H1 (cell line): ENCODE measurements at regions not wholly inside any gene's neighbourhood (a gene's known extent, or its start where the extent isn't known, plus 50 kb on each side); places are given as distances from the start of the nearest gene placed in this dataset.

Source experiments
- CTCF ChIA-PET: fragments of 300-600 bp; sonication (Branson Sonifier 250); formaldehyde crosslinking; loops from one replicate; lab custom pipeline; 2021; ENCODE audit not compliant: partially characterized antibody; lab: Charles Lee
- POLR2A ChIA-PET: fragments of 300-600 bp; sonication (Branson Sonifier 250); formaldehyde crosslinking; loops from one replicate; lab custom pipeline; 2021; ENCODE audit warnings: inconsistent platforms; ENCODE audit not compliant: partially characterized antibody; lab: Charles Lee
- DNase-seq, 2 experiments: peaks; one replicate each; pipeline versions ENCODE4 v3.0.0 to v3.0.0-alpha.2; 2010 to 2022; ENCODE audit warnings: low spot score in 2 of 2, low read depth in 1 of 2, mixed read lengths in 1 of 2
- FAIRE-seq: peaks from 2 replicates; lab custom pipeline; 2011; peaks lifted over from hg19 to GRCh38; lab: Jason Lieb, UNC
- H2AFZ ChIP-seq: 2 replicates; pipeline ENCODE4 v1.8.1; 2012; ENCODE audit warnings: low read length, inconsistent platforms
- H2AK5ac ChIP-seq: 2 replicates; pipeline ENCODE4 v1.6.1; 2013; ENCODE audit warnings: low read depth, low read length
- H2BK120ac ChIP-seq: replicated peaks from 2 replicates; pipeline ENCODE3; 2013; ENCODE audit warnings: low read depth, low read length, inconsistent platforms
- H2BK12ac ChIP-seq: 2 replicates; pipeline ENCODE4 v1.6.1; 2013; ENCODE audit warnings: low read depth, low read length
- H2BK15ac ChIP-seq: 2 replicates; pipeline ENCODE4 v1.6.1; 2013; ENCODE audit warnings: low read length
- H2BK20ac ChIP-seq: 2 replicates; pipeline ENCODE4 v1.6.1; 2013; ENCODE audit warnings: low read length
- H2BK5ac ChIP-seq: 2 replicates; pipeline ENCODE4 v1.6.1; 2013; ENCODE audit warnings: low read depth, low read length
- H3K14ac ChIP-seq: 2 replicates; pipeline ENCODE4 v1.6.1; 2013; ENCODE audit warnings: inconsistent platforms; ENCODE audit not compliant: insufficient read length
- H3K18ac ChIP-seq: 2 replicates; pipeline ENCODE4 v1.6.1; 2013; ENCODE audit warnings: low read length; ENCODE audit errors: extremely low read depth
- H3K23ac ChIP-seq: 2 replicates; pipeline ENCODE4 v1.6.1; 2013; ENCODE audit warnings: inconsistent platforms; ENCODE audit not compliant: insufficient read length
- H3K23me2 ChIP-seq: 2 replicates; pipeline ENCODE4 v1.6.1; 2013; ENCODE audit warnings: low read depth, low read length
- H3K27ac ChIP-seq: 2 replicates; pipeline ENCODE4 v1.6.1; 2011; ENCODE audit warnings: low read depth, low read length, inconsistent platforms
- H3K27me3 ChIP-seq, 4 experiments: replicated peaks in 1 of 4; 1 replicate in 1 of 4; 2 replicates in 3 of 4; pipeline versions ENCODE4 v1.6.1 to v1.8.1; 2011 to 2013; ENCODE audit warnings: low read length in 3 of 4, mild to moderate bottlenecking in 3 of 4, inconsistent platforms in 2 of 4, mixed read lengths in 2 of 4, moderate library complexity in 1 of 4; ENCODE audit not compliant: control insufficient read depth in 3 of 4, insufficient read depth in 3 of 4; ENCODE audit errors: extremely low read depth in 1 of 4
- H3K36me3 ChIP-seq, 4 experiments: 2 replicates each; pipeline versions ENCODE4 v1.6.1 to v1.8.1; 2011 to 2013; ENCODE audit warnings: mild to moderate bottlenecking in 4 of 4, low read length in 3 of 4, moderate library complexity in 2 of 4, control low read depth in 1 of 4, inconsistent platforms in 1 of 4; ENCODE audit not compliant: insufficient read depth in 4 of 4, control insufficient read depth in 2 of 4
- H3K4ac ChIP-seq: replicated peaks from 2 replicates; pipeline ENCODE3; 2013; ENCODE audit warnings: low read length, low read depth, mixed read lengths, inconsistent platforms; ENCODE audit not compliant: insufficient read length
- H3K4me1 ChIP-seq, 4 experiments: replicated peaks in 1 of 4; 1 replicate in 1 of 4; 2 replicates in 3 of 4; pipeline versions ENCODE4 v1.6.1 to v1.8.1; 2011 to 2013; ENCODE audit warnings: low read length in 3 of 4, inconsistent platforms in 2 of 4, mixed read lengths in 1 of 4; ENCODE audit not compliant: insufficient read depth in 4 of 4, control insufficient read depth in 3 of 4
- H3K4me2 ChIP-seq, 2 experiments: 2 replicates each; pipeline versions ENCODE4 v1.6.1 to v1.8.1; 2011 to 2013; ENCODE audit warnings: low read depth in 2 of 2, low read length in 2 of 2, control low read depth in 1 of 2, inconsistent platforms in 1 of 2, mild to moderate bottlenecking in 1 of 2; ENCODE audit not compliant: insufficient read depth in 1 of 2
- H3K4me3 ChIP-seq, 4 experiments: fragments of 200-600, 300-600 bp in 1 of 4; sonication (generic), shearing (Covaris generic), sonication (Bioruptor Twin) in 1 of 4; 2 replicates each; pipeline versions ENCODE4 v1.5.1 to v1.8.1; 2011 to 2016; ENCODE audit warnings: low read length in 4 of 4, low read depth in 3 of 4, control low read depth in 2 of 4, inconsistent platforms in 2 of 4, mild to moderate bottlenecking in 2 of 4, mixed read lengths in 1 of 4, moderate library complexity in 1 of 4; ENCODE audit not compliant: insufficient read depth in 2 of 4; ENCODE audit errors: extremely low read depth in 1 of 4
- H3K56ac ChIP-seq: replicated peaks from 2 replicates; pipeline ENCODE3; 2013; ENCODE audit warnings: low read depth, mild to moderate bottlenecking, mixed read lengths, low read length, inconsistent platforms; ENCODE audit not compliant: insufficient read length
- H3K79me1 ChIP-seq: 2 replicates; pipeline ENCODE4 v1.6.1; 2013; ENCODE audit warnings: low read depth, low read length, control low read depth
- H3K79me2 ChIP-seq, 2 experiments: 2 replicates each; pipeline versions ENCODE4 v1.6.1 to v1.8.1; 2012 to 2013; ENCODE audit warnings: low read length in 2 of 2, mild to moderate bottlenecking in 2 of 2, inconsistent platforms in 1 of 2; ENCODE audit not compliant: insufficient read depth in 2 of 2, control insufficient read depth in 1 of 2
- H3K9ac ChIP-seq, 4 experiments: replicated peaks in 1 of 4; 1 replicate in 1 of 4; 2 replicates in 3 of 4; pipeline versions ENCODE4 v1.6.1 to v1.8.1; 2011 to 2013; ENCODE audit warnings: low read depth in 3 of 4, low read length in 3 of 4, control low read depth in 2 of 4, mild to moderate bottlenecking in 2 of 4, moderate library complexity in 2 of 4, inconsistent platforms in 1 of 4; ENCODE audit errors: extremely low read depth in 1 of 4
- H3K9me3 ChIP-seq, 2 experiments: 2 replicates each; pipeline versions ENCODE4 v1.6.1 to v1.8.1; 2012 to 2013; ENCODE audit warnings: mild to moderate bottlenecking in 2 of 2, moderate library complexity in 2 of 2, control low read depth in 1 of 2, inconsistent platforms in 1 of 2, low read depth in 1 of 2, low read length in 1 of 2, mixed read lengths in 1 of 2; ENCODE audit not compliant: insufficient read depth in 2 of 2
- H4K20me1 ChIP-seq, 2 experiments: replicated peaks in 1 of 2; 2 replicates each; pipeline versions ENCODE3 to v1.8.1; 2011 to 2013; ENCODE audit warnings: inconsistent platforms in 2 of 2, low read length in 2 of 2, mild to moderate bottlenecking in 1 of 2; ENCODE audit not compliant: insufficient read depth in 2 of 2, control insufficient read depth in 1 of 2
- H4K5ac ChIP-seq: 2 replicates; pipeline ENCODE4 v1.6.1; 2013; ENCODE audit warnings: low read length, low read depth, mixed read lengths, inconsistent platforms; ENCODE audit not compliant: insufficient read length
- H4K8ac ChIP-seq: 2 replicates; pipeline ENCODE4 v1.8.0; 2013; ENCODE audit warnings: mild to moderate bottlenecking, moderate library complexity, low read length, inconsistent platforms; ENCODE audit not compliant: insufficient read depth; ENCODE audit errors: extremely low read depth
- H4K91ac ChIP-seq: replicated peaks from 2 replicates; pipeline ENCODE3; 2013; ENCODE audit warnings: low read length, mixed read lengths, inconsistent platforms; ENCODE audit not compliant: insufficient read length
- BCL11A ChIP-seq, 2 experiments: IDR thresholded peaks; one replicate each; pipeline ENCODE4 v1.6.1; 2011; ENCODE audit warnings: low read depth in 2 of 2, low read length in 2 of 2, mild to moderate bottlenecking in 2 of 2
- CBX8 ChIP-seq: fragments of 300-800, 300-1000 bp; sonication (generic); IDR thresholded peaks from 2 replicates; pipeline ENCODE4 v1.7.1; 2016; ENCODE audit warnings: low read depth, low read length, borderline replicate concordance
- EGR1 ChIP-seq: IDR thresholded peaks from 2 replicates; pipeline ENCODE4 v1.6.1; 2011; ENCODE audit warnings: low read depth, low read length, borderline replicate concordance
- GTF2F1 ChIP-seq: IDR thresholded peaks from 2 replicates; pipeline ENCODE4 v1.6.1; 2012; ENCODE audit warnings: low read depth, low read length, improper control_type of control experiment, borderline replicate concordance
- KDM5A ChIP-seq: fragments of 200-600 bp; IDR thresholded peaks from 2 replicates; pipeline ENCODE4 v1.7.1; 2012; ENCODE audit warnings: mild to moderate bottlenecking, low read length, inconsistent platforms, mixed read lengths
- RFX5 ChIP-seq: IDR thresholded peaks from 2 replicates; pipeline ENCODE4 v1.6.1; 2011; ENCODE audit warnings: low read depth, low read length, improper control_type of control experiment, borderline replicate concordance
- SP2 ChIP-seq: IDR thresholded peaks from 2 replicates; pipeline ENCODE4 v1.6.1; 2012; ENCODE audit warnings: mild to moderate bottlenecking, low read length, inconsistent platforms
- WGBS, 2 experiments: shearing (Covaris generic) in 1 of 2; methylation state at CpG; one replicate each; pipeline versions ENCODE4 v1.1.6 to v1.1.7; 2013 to 2015; ENCODE audit warnings: low lambda C conversion rate in 2 of 2, mixed read lengths in 2 of 2, inconsistent platforms in 1 of 2, low coverage in 1 of 2, missing lambda C conversion rate in 1 of 2; ENCODE audit not compliant: insufficient replicate concordance in 2 of 2, insufficient coverage in 1 of 2, insufficient read length in 1 of 2; ENCODE audit errors: extremely low coverage in 1 of 2, missing lambda C conversion rate in 1 of 2; 5-methylcytosine and 5-hydroxymethylcytosine counted together

DNA sequence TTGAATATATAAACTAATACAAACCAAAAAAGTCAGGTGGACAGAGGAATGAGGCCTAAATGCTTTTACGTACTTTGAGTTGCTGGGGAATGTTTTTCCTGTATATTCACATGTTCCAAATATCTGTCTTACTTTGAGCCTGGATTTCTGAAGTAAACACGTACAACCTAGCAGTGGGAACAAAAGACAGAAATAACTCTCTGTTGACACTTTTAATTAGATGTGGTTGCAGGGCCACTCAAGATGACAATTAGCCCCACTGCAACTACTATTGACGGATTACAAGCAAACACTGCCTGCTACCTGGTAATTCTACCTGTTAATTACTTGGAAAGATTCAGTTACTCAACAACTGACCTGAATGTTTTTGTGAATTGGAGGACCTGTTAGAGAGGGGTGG, 196.9 kb downstream of the TTLL7 start:
- CTCF ChIA-PET: interaction anchor here (1.3 to 1.8 kb wide), 2 partner anchors 10 to 59 kb away, joined by 5 to 6 read pairs; no protein-coding TSS in a partner anchor
- TF ChIP-seq EGR1 (no peak), RFX5 (no peak), SP2 (no peak), BCL11A (IDR thresholded peaks at IDR 0.05; ENCODE audit: low read depth in 2 of 2, low read length in 2 of 2) (no peak), KDM5A (no peak), CBX8 (no peak), GTF2F1 (no peak)
- WGBS, 2 experiments: 84% methylated on average over 3 of the region's 3 CpGs; no CpG with 5 or more reads in 1 of the 2 experiments

More for the DNA sequence above, 196.9 kb downstream of the TTLL7 start:
- Histone ChIP-seq H4K20me1 (no peaks in the 10 kb centered on the region), H3K4me1 (peaks cover 0 to 11% (median 4%) of the 10 kb centered on the region in 4 experiments; a peak in 2 of 7 replicates), H3K36me3 (no peaks in the 10 kb centered on the region), H2BK120ac (no peak overlapping the region), H3K79me1 (no peaks in the 10 kb centered on the region), H4K8ac (no peak overlapping the region), H2BK15ac (no peak overlapping the region), H3K9ac (no peak overlapping the region), H4K5ac (no peak overlapping the region), H3K23me2 (no peaks in the 10 kb centered on the region), H3K18ac (no peak overlapping the region), H3K4me3 (no peak overlapping the region), H2BK5ac (no peak overlapping the region), H3K79me2 (no peaks in the 10 kb centered on the region), H2AK5ac (no peak overlapping the region), H3K4ac (no peak overlapping the region), H3K14ac (no peak overlapping the region), H2AFZ (no peak overlapping the region), H3K4me2 (no peak overlapping the region), H3K56ac (no peak overlapping the region), H2BK12ac (no peak overlapping the region), H3K23ac (no peak overlapping the region), H3K27ac (no peak overlapping the region), H2BK20ac (no peak overlapping the region), H3K27me3 (no peaks in the 10 kb centered on the region), H4K91ac (no peak overlapping the region), H3K9me3 (no peaks in the 10 kb centered on the region)
- no peak for FAIRE-seq
- no peak for DNase-seq
- POLR2A ChIA-PET: no interaction called here
